ENCODE measurements at regions not wholly inside any gene's neighbourhood (a gene's known extent, or its start where the extent isn't known, plus 50 kb on each side); places are given as distances from the start of the nearest gene placed in this dataset.

GRCh38 chr21:31553461-31553860 is 106.0 kb upstream of the SOD1 start:
- TF ChIP-seq, protein P1, sequence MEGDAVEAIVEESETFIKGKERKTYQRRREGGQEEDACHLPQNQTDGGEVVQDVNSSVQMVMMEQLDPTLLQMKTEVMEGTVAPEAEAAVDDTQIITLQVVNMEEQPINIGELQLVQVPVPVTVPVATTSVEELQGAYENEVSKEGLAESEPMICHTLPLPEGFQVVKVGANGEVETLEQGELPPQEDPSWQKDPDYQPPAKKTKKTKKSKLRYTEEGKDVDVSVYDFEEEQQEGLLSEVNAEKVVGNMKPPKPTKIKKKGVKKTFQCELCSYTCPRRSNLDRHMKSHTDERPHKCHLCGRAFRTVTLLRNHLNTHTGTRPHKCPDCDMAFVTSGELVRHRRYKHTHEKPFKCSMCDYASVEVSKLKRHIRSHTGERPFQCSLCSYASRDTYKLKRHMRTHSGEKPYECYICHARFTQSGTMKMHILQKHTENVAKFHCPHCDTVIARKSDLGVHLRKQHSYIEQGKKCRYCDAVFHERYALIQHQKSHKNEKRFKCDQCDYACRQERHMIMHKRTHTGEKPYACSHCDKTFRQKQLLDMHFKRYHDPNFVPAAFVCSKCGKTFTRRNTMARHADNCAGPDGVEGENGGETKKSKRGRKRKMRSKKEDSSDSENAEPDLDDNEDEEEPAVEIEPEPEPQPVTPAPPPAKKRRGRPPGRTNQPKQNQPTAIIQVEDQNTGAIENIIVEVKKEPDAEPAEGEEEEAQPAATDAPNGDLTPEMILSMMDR (conservative IDR thresholded peaks at IDR 0.05), result no peak
- no peak for TF ChIP-seq ZFX (IDR thresholded peaks at IDR 0.05)

All from C4-2B (cell line).